Ishikawa (cell line): ENCODE measurements at regions not wholly inside any gene's neighbourhood (a gene's known extent, or its start where the extent isn't known, plus 50 kb on each side); places are given as distances from the start of the nearest gene placed in this dataset.

Experiments
- CREB1 ChIP-seq: IDR thresholded peaks from 2 replicates; pipeline ENCODE4 v1.6.1; 2012; ENCODE audit warnings: low read depth
- EGR1 ChIP-seq: IDR thresholded peaks from 2 replicates; pipeline ENCODE4 v1.6.1; 2012
- EP300 ChIP-seq: IDR thresholded peaks from 2 replicates; pipeline ENCODE4 v1.6.1; 2012; ENCODE audit warnings: borderline replicate concordance
- FOXM1 ChIP-seq: IDR thresholded peaks from 2 replicates; pipeline ENCODE4 v1.6.1; 2012; ENCODE audit warnings: low read depth, borderline replicate concordance
- MAX ChIP-seq: IDR thresholded peaks from 2 replicates; pipeline ENCODE4 v1.6.1; 2012
- NFIC ChIP-seq: IDR thresholded peaks from 2 replicates; pipeline ENCODE4 v1.6.1; 2012
- RAD21 ChIP-seq: IDR thresholded peaks from 2 replicates; pipeline ENCODE4 v1.6.1; 2012; ENCODE audit warnings: low read depth
- REST ChIP-seq: IDR thresholded peaks from 2 replicates; pipeline ENCODE4 v1.6.1; 2012; ENCODE audit warnings: low read depth, mild to moderate bottlenecking
- TAF1 ChIP-seq: IDR thresholded peaks from 2 replicates; pipeline ENCODE4 v1.6.1; 2012; ENCODE audit warnings: low read depth, mild to moderate bottlenecking
- TEAD4 ChIP-seq: IDR thresholded peaks from 2 replicates; pipeline ENCODE4 v1.6.1; 2012
- USF1 ChIP-seq: IDR thresholded peaks from 2 replicates; pipeline ENCODE4 v1.6.1; 2012
- YY1 ChIP-seq: IDR thresholded peaks from 2 replicates; pipeline ENCODE4 v1.6.1; 2012; ENCODE audit warnings: low read depth
- ZBTB7A ChIP-seq: IDR thresholded peaks from 2 replicates; pipeline ENCODE4 v1.6.1; 2012; ENCODE audit warnings: low read depth

- TF ChIP-seq EP300 = no peak
- no peak for TF ChIP-seq MAX
- TF ChIP-seq EGR1 = no peak
- TF ChIP-seq TAF1 = no peak
- TF ChIP-seq RAD21 = no peak
- no peak for TF ChIP-seq NFIC
- TF ChIP-seq CREB1 = no peak
- no peak for TF ChIP-seq REST
- no peak for TF ChIP-seq YY1
- TF ChIP-seq USF1 = no peak
- TF ChIP-seq ZBTB7A = no peak
- TF ChIP-seq FOXM1 = no peak
- no peak for TF ChIP-seq TEAD4
Measured at GRCh38 chr3:84905556-84905920, 53.3 kb upstream of the CADM2 start.
